DMS 273 treated with DMSO at 0.1 percent for 48 hours (cell line): ENCODE measurements at regions not wholly inside any gene's neighbourhood (a gene's known extent, or its start where the extent isn't known, plus 50 kb on each side); places are given as distances from the start of the nearest gene placed in this dataset.
"Not testable (repeated sequence)": the region's sequence is repeated elsewhere in the genome, so short reads cannot be mapped to it uniquely, and the experiment has no call there.

Experiments used
- DNase-seq: peaks from one replicate; lab custom pipeline; 2025; lab: John Stamatoyannopoulos, UW

DNA sequence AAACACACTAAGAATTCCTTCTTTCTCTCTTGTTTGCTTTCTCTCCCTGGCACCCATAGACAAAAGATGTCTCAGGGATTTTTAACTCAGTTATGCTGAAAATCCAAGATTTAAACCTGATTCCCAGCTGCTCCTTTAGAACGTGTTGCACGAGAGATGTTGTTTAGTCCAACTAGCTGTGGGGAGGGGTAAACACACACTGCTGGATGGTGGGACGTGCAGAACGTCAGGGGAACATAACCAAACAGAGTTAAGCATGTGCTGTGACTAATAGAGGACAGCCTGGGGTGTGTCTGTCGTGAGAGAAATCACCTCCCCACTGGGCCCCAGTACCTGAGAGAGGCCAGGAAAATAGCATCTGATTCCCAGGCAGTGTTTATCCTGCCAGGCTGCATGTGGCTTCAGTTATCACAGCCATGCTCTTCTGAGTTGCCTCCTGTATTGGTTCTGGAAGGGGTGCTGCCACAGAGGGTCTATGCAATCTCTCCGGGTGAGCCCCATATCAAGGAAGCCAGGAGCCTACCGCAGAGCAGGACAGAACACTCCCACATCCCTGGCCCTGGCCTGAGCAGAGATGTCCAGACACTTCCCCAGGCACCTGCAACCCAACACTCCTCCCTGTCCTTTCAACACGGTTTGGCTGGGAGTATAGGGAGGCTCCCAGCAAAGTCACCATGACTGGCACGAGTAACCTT lies 112.7 kb upstream of the EGLN3 start:
- no peak for DNase-seq

DNA sequence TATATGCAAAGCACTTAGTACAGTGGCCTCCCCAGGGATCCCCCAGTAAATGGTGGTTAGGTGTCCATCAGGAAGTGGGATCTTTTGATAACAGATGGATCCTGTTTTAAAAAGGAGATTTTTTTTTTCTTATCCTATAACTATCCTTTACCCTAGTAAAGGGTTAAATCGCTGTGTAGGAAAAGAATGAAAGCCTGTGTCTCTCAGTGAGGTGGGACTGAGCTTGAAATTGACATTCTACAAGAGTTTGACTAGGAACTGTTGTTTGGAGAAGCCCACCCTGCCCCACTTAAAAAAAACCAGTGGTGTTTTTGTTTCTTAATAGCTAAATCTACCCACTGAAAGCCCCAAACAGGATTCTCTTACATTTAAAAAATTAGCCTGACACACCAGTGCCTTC lies 112.2 kb upstream of the EGLN3 start:
- DNase-seq, result no peak

DNA sequence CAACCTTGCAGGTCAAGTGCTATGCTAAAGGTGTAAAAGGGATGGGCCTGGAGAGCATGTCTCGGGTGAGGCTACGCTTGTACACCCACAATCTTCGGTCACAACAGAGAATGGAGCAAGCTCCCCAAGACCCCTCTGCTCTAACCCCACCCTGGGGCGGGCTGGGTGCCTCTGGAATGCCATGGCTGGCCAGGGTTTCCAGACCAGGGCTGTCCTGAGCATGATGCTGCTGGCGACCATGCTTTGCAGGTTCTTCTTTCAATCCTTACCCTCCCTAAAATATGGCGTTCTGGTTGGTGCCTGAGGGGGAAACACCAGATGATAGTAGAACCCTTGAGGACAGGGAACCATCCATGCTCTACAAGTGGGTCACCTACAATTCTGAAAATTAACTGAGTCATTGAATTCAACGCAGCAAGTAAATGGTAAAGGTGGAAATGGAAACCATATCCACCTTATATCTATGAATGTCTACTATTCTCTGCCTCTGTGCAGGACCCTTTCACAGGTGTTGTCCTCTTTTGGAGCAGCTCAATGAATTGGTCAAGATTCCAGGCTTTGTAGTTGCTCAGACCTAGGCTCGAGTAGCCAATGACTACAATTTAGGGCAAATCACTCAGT lies 111.6 kb upstream of the EGLN3 start:
- no peak for DNase-seq

DNA sequence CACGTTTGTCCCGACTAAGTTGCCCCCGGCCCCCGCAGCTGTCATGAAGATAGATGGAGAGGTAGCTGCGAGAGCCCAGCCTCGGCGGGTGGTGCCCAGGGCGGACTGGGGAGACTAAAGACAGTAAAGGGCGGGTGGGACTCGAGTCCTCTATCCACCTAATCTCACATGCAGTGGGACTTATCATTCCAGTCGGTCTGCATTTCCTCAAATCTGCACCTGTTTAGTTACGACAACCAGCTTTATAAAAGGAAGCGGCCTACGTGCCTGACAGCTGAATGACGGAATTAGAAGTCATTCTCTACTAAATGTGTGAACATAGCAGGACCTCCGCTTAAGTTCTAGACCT lies 109.8 kb upstream of the EGLN3 start:
- no peak for DNase-seq

DNA sequence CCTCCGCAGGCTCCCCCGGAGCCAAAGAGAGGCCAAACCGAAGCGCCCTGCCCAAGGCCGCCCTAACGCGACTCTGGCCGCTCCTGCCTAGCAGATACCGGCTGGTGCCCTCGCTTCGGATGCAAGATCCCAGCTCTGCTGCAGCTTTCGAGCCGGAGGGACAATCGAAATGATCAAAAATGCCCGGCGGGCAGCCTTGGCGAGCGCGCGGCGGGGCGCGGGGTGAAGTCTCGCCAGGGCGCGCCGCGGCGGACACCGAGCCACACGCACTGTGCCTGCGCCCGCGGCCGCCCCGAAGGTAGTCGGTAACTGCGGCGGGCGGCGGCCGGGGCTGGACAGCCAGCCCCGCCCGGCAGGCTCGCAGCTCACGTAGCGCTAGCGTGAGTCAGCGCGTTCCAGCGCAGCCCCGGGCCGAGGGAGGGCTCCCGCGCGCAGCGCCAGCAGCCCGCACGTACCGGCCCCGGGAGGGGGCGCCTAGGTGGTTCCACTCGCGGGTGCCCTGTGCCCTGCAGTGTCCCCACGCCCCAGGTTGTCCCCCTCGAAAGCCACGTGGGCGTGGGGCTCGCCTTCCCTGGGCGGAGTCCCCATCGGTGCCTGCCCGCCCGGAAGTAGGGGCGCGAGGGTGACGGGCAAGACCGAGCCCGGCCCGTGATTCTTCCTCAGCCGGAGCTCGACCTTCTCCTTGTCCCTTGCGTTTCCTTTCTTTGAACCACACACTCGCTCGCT lies 109.2 kb upstream of the EGLN3 start:
- DNase-seq, result no peak

DNA sequence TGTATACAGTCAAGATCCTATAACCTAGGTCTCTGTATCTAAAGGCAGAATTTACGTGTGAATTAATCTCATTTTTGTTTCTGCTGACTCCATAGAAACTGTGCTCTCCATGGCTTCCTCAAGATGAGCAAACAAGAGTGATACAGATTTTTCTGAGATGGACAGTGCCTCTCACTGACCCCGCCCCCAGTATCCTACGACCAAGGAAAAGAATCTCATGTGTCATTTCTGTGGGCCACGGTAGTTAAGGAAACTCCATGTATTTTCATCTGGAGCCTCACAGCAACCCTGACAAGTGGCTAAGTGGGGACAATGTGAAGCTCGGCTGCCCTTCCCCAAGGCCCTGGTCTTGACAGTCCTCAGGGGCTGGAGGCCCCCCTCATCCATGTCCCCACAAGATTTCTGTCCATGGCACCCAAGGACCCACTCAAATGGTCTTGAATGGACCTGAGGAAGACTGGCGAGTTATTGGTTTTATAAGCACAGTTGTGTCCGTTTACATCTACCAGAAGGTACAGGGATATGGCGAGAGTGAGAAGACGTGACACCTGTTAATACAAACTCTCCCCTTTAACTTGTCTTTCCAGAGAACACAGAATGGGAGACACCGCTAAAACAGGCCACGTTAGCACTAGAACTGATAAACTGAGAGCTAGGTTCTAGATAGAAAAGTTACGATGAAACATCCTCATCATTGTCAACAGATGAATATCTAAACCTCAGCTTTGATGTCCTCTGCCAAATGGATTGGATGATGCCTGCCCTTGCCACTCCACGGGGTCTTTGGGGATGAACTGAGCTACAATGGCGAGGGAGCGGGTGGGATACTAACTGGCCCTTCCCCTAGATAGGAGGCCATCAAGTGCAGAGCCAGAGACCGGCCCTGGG lies 108.4 kb upstream of the EGLN3 start:
- no peak for DNase-seq

DNA sequence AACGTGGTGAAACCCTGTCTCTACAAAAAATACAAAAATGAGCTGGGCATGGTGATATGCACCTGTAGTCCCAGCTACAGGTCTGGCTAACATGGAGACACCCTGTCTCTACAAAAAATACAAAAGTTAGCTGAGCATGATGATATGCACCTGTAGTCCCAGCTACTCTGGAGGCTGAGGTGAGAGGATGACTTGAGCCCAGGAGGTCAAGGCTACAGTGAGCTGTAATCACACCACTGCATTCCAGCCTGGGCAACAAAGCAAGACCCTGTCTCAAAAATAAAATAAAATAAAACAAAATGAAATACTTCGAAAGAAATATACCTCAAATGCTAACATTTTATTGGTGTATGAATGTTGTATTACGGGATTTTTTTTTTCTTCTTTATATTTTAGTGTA lies 107.6 kb upstream of the EGLN3 start:
- no peak for DNase-seq

DNA sequence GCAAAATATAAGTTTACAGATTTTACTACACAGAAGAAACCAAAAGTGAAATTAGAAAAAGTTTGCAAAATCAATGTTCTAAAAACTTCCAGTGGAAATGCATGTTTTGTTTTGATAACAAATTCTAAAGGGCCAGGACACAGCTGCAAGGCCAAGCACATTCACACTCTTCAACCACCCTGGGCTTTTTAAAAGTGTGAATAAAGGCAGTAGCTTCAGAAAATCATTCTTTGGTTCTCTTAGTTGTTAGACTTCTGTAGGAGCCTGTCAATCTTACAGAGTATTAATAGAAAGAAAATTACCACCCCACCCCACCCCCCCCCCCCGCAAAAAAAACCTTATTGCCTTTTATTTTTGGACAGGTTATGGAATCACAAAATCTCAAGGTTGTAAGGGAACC lies 105.2 kb upstream of the EGLN3 start:
- no peak for DNase-seq

DNA sequence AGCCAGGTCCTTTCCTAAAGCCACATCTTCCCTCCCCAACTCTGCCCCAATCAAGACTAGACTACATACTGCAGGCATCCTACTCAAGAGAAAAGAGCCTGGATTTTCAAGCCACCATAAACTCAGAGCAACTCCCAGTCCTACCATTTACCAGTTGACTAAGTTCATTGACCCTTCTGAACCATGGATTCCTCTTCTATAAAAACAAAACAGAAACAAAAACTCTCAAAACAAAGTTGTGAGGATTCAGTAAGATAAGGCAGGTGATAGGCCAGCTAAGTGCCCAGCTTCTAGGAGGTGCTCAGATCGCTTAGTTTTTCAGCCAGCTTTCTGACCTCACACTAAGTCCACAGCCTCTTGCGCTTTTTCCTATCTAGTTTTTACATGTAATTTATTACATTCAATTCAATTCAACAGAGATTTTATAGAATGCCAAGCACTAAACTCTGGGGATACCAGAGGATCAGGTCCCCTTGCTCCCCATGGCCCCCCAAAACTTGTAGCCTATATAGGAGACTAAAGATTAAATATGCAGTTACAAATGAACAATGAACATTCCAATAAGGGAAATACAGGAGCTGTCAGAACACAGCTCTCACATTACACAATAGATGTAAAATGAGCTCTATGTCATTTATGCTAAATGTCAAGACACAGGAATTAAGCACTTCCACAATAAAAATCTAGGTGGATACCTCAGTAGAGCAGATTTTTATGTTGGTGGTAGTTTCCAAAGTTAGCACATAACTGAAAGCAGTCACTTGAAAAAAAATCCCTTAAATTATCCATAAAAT lies 104.5 kb upstream of the EGLN3 start:
- no peak for DNase-seq

DNA sequence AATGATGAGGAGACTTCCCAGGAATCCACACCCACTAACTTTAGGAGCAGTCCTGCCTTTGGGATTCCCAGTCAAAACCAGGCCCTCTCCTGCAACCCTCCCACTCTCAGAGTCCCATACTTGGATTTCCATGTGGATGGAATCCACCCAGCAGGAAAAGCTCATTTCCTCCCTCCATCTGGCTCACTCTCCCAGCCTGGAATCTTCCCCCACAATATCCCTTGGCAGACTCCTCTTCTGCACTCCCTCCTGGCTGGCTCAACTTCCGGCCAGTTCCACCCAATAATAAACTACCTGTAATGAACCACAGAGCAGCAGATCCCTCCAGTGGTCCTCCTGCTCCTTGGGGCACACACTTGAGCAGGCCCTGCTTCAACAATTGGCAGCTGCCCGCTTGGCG lies 102.8 kb upstream of the EGLN3 start:
- DNase-seq, result no peak

DNA sequence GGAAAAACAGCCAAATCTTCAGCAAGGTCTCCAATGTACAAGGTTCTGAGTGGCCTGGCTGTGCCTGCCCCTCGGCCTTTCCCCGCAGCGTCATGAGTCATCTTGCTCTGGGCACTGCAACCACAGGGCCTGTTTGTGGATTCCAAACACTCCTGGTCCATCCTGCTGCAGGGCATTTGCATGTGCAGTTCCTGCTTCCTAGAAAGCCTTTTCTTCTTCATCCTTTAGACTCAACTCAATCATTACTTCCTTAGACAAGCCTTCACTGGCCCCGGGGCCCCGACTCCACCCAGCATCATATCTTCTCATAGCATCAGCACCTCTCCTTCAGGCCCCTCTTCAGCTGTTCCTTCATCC lies 101.8 kb upstream of the EGLN3 start:
- no peak for DNase-seq

DNA sequence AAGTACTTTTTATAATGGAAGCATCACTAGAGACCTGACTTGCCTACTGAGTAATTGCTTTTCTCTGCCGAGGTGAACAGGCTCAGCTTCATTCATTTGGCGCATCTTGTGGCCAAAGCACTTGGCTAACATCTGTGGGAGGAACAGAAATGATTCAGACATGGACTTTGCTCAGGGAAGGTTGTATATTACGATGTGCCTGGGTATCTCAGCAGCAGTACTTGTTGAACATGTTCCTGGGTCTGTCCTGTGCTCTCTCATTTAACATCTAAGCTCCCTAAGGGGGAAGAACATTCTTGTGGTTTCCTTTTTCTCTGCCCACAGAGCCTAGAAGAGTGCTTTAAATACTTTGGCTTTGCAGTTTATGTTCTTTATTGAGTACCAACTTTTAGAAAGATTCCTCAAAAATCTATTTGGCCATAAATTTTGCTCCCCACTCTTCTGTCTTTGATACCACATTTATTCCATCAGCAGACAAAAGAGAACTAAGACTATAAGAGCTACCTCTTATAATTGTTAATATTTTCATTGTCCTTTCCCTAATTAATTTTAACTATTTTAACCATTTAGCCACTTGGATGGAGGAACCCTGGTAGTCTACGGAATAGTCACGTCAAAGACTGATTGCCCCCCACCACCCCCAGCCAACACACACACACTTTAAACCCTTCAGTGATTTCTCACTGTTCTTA lies 101.2 kb upstream of the EGLN3 start:
- DNase-seq, result no peak

DNA sequence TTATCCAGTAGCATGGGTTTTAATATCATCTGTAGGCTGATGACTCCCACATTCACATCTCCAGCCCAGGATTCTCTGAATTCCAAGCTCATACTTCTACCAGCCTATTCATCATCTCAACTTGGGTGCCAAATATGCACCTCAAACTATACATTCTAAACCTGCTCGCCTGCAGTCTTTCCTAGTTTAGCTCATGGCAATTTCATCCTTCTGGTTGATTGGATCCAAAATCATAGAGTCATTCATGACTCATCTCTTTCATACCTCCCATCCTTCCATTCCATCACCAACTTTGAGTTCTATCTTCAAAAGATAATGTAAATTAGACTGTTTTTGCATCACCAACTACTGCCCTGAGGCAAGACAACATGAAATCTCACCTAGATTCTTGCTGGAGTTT lies 99.7 kb upstream of the EGLN3 start:
- no peak for DNase-seq

DNA sequence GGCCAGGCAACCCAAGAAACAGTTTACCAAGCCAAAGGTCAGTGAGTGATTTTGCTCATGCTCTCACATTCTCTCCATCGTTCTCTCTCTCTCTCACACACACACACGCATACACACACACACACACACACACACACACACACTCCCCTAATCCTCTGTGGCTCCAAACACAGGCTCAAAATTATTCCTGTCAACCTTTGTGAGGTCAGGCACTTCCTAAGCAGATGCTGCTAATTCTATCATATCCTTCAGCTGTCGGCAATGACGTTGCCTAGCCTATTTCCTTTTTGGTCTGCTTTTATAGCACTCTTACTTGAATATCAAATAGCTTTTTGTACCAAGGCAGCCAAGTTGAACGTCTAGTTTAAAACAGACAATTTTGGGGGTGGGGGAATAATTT lies 98.9 kb upstream of the EGLN3 start:
- no peak for DNase-seq

DNA sequence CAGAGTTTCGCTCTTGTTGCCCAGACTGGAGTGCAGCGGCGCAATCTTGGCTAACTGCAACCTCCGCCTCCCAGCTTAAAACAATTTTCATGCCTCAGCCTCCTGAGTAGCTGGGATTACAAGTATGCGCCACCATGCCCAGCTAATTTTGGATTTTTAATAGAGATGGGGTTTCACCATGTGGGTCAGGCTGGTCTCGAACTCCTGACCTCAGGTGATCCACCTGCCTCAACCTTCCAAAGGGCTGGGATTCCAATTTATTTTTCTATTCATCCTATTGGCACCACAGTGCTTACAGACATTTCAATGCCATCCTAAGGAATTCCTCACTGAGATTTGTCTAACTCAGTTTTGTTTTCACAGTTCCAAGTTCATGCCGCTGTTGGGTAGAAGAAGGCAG lies 98.3 kb upstream of the EGLN3 start:
- DNase-seq, result not testable (repeated sequence)

DNA sequence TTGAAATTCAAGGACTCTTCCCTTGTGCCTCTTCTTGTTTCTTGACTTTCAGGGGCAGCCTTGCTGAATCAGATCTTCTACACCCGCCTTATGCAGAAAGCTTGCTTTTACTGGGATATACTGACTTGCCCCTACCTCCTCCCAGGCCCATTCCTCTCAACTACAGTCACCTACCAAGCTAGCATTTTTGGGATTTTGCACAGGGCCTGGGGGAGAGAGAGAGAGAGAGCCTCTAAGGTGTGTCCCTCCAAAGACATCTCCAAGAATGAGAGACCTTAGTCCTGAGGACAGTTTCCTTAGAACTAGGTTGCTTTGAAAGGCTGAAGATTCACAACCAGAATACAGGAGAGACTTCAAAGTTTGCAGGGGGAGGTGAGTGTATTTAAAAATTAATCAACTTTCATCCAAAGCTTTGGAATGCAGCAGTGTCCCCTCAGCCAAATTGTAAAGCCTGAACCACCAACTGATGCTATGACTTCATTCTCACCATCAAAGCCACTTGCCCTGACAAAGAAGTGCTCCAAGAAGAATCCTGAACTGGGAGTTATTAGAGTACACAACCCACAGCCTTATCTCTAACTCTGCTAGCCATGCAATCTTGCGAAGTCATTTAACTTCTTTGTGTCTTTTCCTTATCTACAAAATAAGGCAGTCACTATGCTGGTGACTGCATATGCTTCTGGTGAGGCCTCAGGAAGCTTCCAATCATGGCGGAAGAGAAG lies 96.1 kb upstream of the EGLN3 start:
- DNase-seq, result no peak

DNA sequence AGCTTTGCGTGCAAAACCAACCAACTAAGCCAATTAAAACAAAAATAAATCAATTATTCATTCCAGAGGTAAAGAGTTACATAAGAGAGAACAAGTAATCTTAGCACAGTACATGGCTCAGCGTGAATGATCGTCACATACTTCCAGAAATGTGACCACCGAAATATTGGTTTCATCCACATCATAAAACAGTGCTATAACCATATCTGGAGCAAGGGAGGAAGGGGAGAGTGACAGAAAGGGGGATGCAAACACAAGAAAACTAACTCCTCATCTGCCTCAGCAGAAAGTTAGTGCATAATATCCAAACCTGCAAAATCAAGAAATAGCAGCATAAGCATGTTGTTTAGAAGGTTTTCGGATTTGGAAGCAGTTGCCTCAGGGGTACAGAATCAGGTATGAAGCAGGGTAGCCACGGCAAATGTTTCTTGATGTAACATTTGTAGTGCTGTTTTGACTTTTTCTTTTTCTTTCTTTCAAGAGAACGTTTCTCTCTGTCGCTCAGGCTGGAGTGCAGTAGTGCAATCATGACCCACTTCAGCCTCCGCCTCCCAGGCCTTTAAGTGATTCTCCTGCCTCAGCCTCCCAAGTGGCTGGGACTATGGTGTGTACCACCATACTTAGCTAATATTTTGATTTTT lies 93.9 kb upstream of the EGLN3 start:
- no peak for DNase-seq

DNA sequence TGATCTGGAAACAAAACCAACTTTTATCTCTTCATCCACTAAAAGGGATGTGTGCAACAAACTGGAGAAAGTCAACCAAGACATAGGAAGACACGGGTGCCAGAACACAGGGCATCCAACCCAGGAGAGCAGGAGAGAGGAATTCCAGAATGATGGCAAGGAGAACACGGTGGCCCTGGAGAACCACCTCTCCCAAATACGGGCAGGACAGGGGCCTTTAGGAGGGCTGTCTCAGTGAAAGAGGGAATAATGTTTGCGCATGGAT lies 93.4 kb upstream of the EGLN3 start:
- DNase-seq, result no peak

DNA sequence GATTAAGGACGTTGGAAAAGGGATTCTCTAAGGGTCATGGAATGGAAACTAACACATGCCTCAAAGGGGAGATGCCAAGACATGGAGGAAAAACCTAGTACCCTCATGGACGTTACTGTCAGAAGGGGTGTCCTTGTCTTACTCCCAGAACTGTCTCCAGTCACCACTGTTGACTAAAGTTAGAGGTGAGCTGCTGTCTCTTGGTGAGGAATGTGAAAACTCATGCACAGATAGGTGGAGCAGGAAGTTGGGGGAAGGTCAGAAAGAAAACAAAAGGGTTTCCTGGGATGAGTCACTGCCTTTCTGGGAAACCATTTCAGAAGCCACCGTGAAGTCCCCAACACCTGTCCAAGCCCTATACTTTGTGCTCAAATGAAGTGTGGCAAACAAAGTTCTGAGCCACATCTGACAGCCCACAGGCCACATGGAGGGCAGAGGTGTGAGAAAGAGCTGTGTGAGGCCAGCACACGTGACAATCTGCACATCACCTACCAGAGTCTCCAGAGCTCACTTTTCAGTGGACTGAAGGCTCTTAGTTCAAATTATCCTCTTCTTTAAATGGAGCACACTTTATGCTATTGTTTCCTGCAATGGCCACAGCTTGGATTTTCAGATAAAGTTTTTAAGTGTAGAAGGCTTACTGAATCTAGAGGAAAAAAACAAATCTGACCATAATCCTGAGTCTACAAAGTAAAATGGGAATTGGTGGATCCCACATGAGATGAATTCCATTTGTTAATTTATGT lies 92.9 kb upstream of the EGLN3 start:
- no peak for DNase-seq

DNA sequence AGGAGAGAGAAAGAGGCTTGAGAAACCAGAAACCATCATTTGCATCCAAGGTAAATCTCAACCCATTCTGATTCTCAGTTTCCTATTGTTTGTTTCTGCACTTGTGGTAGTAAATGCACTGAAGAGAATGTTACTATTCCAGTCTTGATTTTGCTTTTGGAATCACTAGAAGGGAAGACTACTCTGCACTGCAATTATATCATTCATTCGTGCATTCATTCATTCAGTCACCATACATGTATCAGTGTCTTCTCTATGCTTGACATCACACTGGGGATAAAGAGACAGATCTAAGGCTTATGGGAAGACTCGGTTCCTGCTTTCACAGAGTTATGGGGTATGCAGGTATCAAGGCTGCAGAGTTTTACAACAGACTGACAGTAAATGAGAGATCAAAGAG lies 90.3 kb upstream of the EGLN3 start:
- no peak for DNase-seq
